ENCODE measurements at regions not wholly inside any gene's neighbourhood (a gene's known extent, or its start where the extent isn't known, plus 50 kb on each side); places are given as distances from the start of the nearest gene placed in this dataset.

DNA sequence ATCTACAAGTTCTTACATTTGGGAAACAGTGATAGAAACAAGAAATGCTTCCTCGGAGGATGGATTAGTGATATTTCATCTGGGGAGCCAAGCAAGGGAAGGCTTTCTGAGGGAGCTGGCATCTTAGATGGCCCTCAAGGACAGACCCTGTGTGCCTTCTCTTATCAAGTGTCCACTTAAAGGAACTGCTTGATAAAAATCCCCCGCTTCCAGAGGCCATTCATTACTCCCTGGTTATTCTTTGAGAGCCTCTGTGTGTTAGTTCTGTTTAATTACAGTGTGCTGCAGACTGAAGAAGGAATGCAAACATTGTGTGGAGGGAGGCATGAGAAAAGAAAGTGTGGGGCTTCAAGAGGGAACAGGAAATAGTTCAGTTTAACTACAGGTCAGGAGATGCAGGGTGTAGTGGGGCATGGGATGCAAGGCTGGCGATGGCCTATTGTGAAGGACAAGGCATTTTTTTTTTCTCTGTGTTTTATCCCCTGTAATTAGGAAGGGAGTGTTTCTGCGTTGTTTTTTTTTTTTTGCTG lies 145.4 kb downstream of the SNX10 start:
- H3K27ac Mint-ChIP-seq, result peak overlapping the region; percentile 59
- no peak overlapping the region for H3K4me3 Mint-ChIP-seq (ENCODE audit: low read depth)
- TF ChIP-seq, protein P1, sequence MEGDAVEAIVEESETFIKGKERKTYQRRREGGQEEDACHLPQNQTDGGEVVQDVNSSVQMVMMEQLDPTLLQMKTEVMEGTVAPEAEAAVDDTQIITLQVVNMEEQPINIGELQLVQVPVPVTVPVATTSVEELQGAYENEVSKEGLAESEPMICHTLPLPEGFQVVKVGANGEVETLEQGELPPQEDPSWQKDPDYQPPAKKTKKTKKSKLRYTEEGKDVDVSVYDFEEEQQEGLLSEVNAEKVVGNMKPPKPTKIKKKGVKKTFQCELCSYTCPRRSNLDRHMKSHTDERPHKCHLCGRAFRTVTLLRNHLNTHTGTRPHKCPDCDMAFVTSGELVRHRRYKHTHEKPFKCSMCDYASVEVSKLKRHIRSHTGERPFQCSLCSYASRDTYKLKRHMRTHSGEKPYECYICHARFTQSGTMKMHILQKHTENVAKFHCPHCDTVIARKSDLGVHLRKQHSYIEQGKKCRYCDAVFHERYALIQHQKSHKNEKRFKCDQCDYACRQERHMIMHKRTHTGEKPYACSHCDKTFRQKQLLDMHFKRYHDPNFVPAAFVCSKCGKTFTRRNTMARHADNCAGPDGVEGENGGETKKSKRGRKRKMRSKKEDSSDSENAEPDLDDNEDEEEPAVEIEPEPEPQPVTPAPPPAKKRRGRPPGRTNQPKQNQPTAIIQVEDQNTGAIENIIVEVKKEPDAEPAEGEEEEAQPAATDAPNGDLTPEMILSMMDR (IDR thresholded peaks at IDR 0.05; ENCODE audit: unreplicated experiment), result no peak
- H3K9me3 Mint-ChIP-seq (ENCODE audit: low read depth), result peaks cover 2% of the 10 kb centered on the region
- no peaks in the 10 kb centered on the region for H3K27me3 Mint-ChIP-seq
- DNase-seq (ENCODE audit: low spot score, unreplicated experiment), result no peak
- H3K4me1 Mint-ChIP-seq (ENCODE audit: low read depth), result peaks cover 48% of the 10 kb centered on the region
- H3K36me3 Mint-ChIP-seq (ENCODE audit: insufficient read depth), result no peaks in the 10 kb centered on the region

DNA sequence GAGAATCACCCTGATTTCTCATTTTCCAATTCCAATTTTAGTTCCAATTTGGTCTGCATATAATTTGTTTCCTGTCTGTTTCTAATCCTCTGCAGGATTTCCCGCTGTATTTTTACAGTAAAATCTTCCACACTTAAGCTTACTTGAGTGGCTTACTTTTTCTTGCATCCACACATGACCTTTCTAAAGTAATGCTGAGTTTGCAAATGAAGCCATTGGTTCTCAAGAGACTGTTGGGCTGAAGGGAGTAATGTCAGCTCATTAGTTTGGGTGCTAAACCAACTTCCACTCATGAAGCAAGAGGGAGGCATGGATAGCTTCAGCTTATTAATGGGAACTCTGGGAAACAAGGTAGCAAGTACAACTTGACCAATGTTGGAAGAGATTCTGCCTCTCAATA lies 146.4 kb downstream of the SNX10 start:
- Mint-ChIP-seq H3K9me3 (ENCODE audit: low read depth) (peaks cover 2% of the 10 kb centered on the region), H3K27me3 (no peaks in the 10 kb centered on the region), H3K36me3 (ENCODE audit: insufficient read depth) (no peaks in the 10 kb centered on the region), H3K4me3 (ENCODE audit: low read depth) (no peak overlapping the region), H3K4me1 (ENCODE audit: low read depth) (peaks cover 48% of the 10 kb centered on the region), H3K27ac (peak overlapping the region; percentile 27)
- DNase-seq (ENCODE audit: low spot score, unreplicated experiment), result no peak
- TF ChIP-seq, protein P1 (IDR thresholded peaks at IDR 0.05; ENCODE audit: unreplicated experiment), result no peak

DNA sequence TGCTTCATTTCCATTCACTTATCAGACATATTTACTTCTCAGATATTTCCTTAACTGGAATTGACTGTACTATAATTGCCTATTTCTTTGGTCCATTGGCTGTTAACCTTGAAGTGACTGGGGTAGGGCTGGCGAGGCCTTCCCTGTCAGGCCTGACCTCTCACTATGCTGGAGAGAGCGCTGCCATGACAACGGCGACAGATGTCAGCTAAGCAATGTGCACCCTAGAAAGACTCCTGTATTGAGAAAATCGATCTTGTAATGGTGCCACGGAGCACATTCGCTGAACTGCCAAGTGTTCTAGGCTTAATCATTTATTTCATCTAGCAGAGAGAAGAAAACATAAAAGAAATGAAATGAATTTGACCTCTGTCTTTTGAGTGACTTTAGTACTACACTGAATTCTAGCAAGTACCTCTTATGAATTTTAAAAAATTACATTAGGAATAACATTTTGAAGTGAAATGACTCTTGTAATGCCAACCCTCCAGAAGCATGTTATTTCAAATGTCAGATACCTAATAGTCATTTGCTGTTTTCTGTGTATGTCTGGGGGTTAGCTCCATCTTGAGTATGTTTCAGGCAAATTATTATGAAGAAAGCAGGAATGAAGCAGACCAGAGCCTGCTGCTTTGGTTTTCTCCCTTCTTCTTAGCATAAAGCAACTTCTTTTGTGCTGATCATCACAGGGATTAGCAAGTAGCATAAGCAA lies 148.0 kb downstream of the SNX10 start:
- Mint-ChIP-seq H3K4me1 (ENCODE audit: low read depth) (peaks cover 48% of the 10 kb centered on the region), H3K27ac (peak overlapping the region; percentile 33), H3K4me3 (ENCODE audit: low read depth) (no peak overlapping the region), H3K9me3 (ENCODE audit: low read depth) (no peaks in the 10 kb centered on the region), H3K27me3 (no peaks in the 10 kb centered on the region), H3K36me3 (ENCODE audit: insufficient read depth) (no peaks in the 10 kb centered on the region)
- TF ChIP-seq, protein P1 (IDR thresholded peaks at IDR 0.05; ENCODE audit: unreplicated experiment), result no peak
- no peak for DNase-seq (ENCODE audit: low spot score, unreplicated experiment)

DNA sequence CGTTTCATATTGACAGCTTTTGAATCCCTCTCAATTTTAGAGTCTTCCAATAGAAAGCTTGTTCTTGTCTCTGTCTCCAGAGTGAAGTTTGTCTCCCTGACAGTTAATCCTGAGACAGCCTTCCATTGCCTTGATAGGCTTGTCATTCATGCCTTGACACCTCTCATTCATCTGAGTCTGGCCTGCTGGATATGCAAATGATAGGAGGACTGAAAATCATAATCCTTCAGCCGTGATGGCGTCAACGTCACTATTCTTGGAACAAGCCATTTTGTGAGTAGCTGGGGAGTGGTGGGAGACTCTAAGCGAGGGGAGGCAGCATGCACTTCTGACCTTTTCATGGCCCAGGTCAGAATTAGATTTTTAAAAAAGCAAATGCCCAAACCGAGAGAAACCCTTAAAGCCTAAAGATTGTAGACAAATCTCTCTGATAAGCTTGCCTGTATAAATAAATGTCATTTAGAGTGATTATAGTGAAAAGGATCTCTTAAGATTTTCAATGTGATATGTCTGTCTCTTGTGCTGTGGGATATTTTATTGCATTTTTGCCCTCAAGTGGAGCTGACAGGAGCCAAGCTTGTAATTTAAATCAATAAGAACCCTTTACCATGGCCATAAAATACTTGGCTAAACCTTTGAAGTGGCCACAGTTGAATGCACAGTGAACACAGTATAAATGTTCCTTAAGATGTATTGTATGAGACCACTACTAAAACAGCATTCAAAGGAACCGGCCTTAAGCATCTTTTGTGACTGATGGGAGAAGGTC lies 148.8 kb downstream of the SNX10 start:
- Mint-ChIP-seq H3K27ac (peak overlapping the region; percentile 33), H3K4me3 (ENCODE audit: low read depth) (no peak overlapping the region), H3K9me3 (ENCODE audit: low read depth) (no peaks in the 10 kb centered on the region), H3K27me3 (no peaks in the 10 kb centered on the region), H3K4me1 (ENCODE audit: low read depth) (peaks cover 48% of the 10 kb centered on the region), H3K36me3 (ENCODE audit: insufficient read depth) (no peaks in the 10 kb centered on the region)
- DNase-seq (ENCODE audit: low spot score, unreplicated experiment), result no peak
- TF ChIP-seq, protein P1 (IDR thresholded peaks at IDR 0.05; ENCODE audit: unreplicated experiment), result no peak

DNA sequence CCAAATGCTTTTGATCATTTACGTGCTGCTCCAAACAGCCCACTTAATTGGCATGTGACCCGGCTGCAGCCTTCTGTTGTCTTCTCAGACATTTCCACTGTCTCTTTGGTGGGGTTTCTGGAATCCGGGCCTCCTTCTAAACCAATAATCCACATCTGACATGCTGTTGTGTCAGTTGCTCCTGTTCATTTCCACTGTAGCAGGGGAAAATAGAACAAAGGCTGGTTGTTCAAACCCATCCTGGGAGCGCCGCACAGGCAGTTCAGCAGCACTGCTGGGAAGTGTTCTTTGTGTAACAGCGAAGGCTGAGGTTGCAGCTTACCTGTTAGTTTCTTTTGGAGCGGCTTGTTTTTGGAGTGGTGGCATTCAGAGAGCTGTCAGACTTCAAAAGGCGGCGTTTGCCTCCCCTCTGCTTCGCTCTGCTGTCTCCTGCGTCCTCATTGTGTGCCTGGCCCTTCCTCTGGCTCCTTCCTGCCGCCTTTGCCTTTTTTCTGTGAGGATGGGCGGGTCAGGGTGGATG lies 149.4 kb downstream of the SNX10 start:
- Mint-ChIP-seq H3K4me1 (ENCODE audit: low read depth) (peaks cover 43% of the 10 kb centered on the region), H3K27ac (peak overlapping the region; percentile 70)
- DNase-seq (ENCODE audit: low spot score, unreplicated experiment), result no peak

More for the DNA sequence above, 149.4 kb downstream of the SNX10 start:
- no peaks in the 10 kb centered on the region for H3K9me3 Mint-ChIP-seq (ENCODE audit: low read depth)
- H3K36me3 Mint-ChIP-seq (ENCODE audit: insufficient read depth), result no peaks in the 10 kb centered on the region
- no peaks in the 10 kb centered on the region for H3K27me3 Mint-ChIP-seq
- no peak overlapping the region for H3K4me3 Mint-ChIP-seq (ENCODE audit: low read depth)
- TF ChIP-seq, protein P1 (IDR thresholded peaks at IDR 0.05; ENCODE audit: unreplicated experiment), result no peak

All from progenitor cell of endocrine pancreas (in vitro differentiated cells).